ENCODE measurements at regions not wholly inside any gene's neighbourhood (a gene's known extent, or its start where the extent isn't known, plus 50 kb on each side); places are given as distances from the start of the nearest gene placed in this dataset.

DNA sequence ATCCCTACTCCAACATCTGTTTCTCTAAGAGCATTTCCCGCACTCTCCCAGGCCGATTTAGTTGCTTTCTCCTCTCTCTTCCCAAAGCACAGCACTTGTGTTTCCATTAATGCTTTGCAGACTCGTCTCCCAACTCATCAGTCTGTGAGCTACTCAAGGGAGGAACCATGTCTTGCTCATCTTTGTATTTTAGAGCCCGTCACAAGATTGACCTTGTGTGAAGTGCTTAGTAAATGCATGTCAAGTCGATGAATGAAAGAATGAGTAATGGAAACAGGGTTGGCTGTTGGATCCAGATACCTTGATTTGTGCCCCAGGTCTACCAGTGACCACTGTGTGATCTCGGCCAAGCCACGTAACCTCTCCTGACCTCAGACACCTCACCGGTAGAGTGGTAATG is 99.3 kb downstream of the KLF4 start:
- Histone ChIP-seq H3K4me3 (ENCODE audit: low read depth in 1 of 2, low read length in 1 of 2) (no peak overlapping the region), H3K27me3 (peaks cover 3% of the 10 kb centered on the region), H3K27ac (no peak overlapping the region), H3K9me3 (no peaks in the 10 kb centered on the region), H3K4me1 (ENCODE audit: control insufficient read depth in 1 of 2, insufficient read depth in 1 of 2, low read depth in 1 of 2, low read length in 1 of 2) (no peaks in the 10 kb centered on the region), H3K36me3 (no peaks in the 10 kb centered on the region)
- TF ChIP-seq, protein P1, sequence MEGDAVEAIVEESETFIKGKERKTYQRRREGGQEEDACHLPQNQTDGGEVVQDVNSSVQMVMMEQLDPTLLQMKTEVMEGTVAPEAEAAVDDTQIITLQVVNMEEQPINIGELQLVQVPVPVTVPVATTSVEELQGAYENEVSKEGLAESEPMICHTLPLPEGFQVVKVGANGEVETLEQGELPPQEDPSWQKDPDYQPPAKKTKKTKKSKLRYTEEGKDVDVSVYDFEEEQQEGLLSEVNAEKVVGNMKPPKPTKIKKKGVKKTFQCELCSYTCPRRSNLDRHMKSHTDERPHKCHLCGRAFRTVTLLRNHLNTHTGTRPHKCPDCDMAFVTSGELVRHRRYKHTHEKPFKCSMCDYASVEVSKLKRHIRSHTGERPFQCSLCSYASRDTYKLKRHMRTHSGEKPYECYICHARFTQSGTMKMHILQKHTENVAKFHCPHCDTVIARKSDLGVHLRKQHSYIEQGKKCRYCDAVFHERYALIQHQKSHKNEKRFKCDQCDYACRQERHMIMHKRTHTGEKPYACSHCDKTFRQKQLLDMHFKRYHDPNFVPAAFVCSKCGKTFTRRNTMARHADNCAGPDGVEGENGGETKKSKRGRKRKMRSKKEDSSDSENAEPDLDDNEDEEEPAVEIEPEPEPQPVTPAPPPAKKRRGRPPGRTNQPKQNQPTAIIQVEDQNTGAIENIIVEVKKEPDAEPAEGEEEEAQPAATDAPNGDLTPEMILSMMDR (IDR thresholded peaks at IDR 0.05), result no peak

DNA sequence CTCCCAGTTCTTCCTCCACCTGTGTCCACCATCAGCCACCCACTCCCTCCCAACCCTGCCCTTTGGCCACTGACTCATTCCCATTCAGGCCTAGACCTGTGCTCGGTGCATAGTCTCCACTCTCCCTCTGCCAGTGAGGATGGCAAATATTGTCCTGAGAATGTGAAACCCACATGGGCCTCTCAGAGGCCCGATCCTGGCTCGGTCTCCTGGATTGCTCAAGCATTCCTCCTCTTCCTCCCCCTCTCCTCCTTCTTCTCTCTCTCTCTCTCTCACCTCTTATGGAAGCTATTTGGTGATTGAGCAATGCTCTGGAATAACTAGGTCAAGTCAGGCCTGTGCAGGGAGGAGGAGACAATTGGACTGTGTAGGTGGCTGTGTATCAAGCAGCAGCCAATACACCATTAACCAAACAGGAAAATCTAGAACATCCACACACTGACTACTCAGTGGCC is 99.9 kb downstream of the KLF4 start:
- no peaks in the 10 kb centered on the region for H3K36me3 ChIP-seq
- no peaks in the 10 kb centered on the region for H3K4me1 ChIP-seq (ENCODE audit: control insufficient read depth in 1 of 2, insufficient read depth in 1 of 2, low read depth in 1 of 2, low read length in 1 of 2)
- H3K4me3 ChIP-seq (ENCODE audit: low read depth in 1 of 2, low read length in 1 of 2), result no peak overlapping the region
- no peak overlapping the region for H3K27ac ChIP-seq
- peaks cover 5% of the 10 kb centered on the region for H3K27me3 ChIP-seq
- H3K9me3 ChIP-seq, result no peaks in the 10 kb centered on the region
- TF ChIP-seq, protein P1 (IDR thresholded peaks at IDR 0.05), result no peak

DNA sequence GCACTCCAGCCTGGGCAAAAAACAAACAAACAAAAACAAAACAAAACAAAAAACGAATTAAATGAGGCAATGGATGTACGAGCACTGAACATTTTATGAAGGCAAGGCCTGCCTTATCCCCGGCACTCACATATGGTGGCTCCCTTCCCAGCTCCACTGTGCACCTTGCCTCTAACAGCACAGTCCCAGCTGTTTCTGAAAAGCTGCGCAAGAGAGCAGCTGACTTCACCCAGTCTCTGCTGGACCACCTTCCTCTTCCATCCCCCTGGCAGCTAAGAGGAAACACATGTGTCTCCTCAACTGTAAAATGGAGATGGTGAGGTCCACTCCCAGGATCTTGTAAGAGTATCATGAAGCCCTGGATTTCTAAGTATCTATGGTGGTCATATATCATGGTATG is 100.7 kb downstream of the KLF4 start:
- Histone ChIP-seq H3K9me3 (no peaks in the 10 kb centered on the region), H3K27me3 (peaks cover 12% of the 10 kb centered on the region), H3K4me1 (ENCODE audit: control insufficient read depth in 1 of 2, insufficient read depth in 1 of 2, low read depth in 1 of 2, low read length in 1 of 2) (no peaks in the 10 kb centered on the region), H3K36me3 (no peaks in the 10 kb centered on the region), H3K27ac (no peak overlapping the region), H3K4me3 (ENCODE audit: low read depth in 1 of 2, low read length in 1 of 2) (no peak overlapping the region)
- TF ChIP-seq, protein P1 (IDR thresholded peaks at IDR 0.05), result no peak

DNA sequence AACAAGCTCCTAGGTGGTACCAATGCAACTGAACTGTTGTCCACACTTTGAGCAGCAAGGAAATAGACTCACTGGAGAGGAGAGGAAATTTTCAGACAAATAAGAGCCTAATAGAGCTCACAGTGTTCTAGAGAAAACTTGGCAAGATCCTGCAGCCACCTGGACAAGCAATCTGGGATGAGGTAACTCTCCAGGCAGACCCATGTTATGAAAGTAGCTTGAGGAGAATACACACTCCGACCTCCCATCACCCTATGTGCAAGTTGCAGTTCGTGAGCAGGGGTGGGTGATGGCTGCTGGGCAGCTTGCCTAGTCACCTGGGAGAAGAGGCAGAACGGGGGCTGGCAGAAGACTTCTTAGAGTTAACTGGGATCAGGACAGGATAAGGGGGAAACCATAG is 102.2 kb downstream of the KLF4 start:
- no peak overlapping the region for H3K4me3 ChIP-seq (ENCODE audit: low read depth in 1 of 2, low read length in 1 of 2)
- TF ChIP-seq, protein P1 (IDR thresholded peaks at IDR 0.05), result no peak
- no peak overlapping the region for H3K27ac ChIP-seq
- peaks cover 17% of the 10 kb centered on the region for H3K27me3 ChIP-seq
- no peaks in the 10 kb centered on the region for H3K36me3 ChIP-seq
- no peaks in the 10 kb centered on the region for H3K9me3 ChIP-seq
- no peaks in the 10 kb centered on the region for H3K4me1 ChIP-seq (ENCODE audit: control insufficient read depth in 1 of 2, insufficient read depth in 1 of 2, low read depth in 1 of 2, low read length in 1 of 2)

DNA sequence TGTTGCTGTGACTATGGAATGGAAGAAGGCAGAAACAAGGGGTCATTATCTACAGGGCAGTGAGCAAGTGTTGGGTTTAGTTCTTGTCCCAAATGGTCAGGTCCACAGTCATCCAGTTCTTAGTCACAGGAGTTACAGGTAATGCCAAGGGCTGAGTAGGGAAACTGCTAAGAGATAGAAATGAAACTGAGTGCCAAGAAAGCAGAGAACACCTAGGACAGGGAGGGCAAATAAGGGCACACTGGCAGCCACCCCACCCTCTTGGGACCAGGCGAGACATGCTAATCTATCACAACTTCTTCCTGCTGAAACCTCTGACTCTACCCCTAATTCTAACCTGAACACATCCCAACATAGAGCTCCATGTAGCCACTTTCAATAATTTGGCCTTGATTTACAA is 103.2 kb downstream of the KLF4 start:
- TF ChIP-seq, protein P1 (IDR thresholded peaks at IDR 0.05), result no peak
- no peak overlapping the region for H3K4me3 ChIP-seq (ENCODE audit: low read depth in 1 of 2, low read length in 1 of 2)
- H3K27ac ChIP-seq, result no peak overlapping the region
- no peaks in the 10 kb centered on the region for H3K36me3 ChIP-seq
- H3K9me3 ChIP-seq, result no peaks in the 10 kb centered on the region
- no peaks in the 10 kb centered on the region for H3K4me1 ChIP-seq (ENCODE audit: control insufficient read depth in 1 of 2, insufficient read depth in 1 of 2, low read depth in 1 of 2, low read length in 1 of 2)
- H3K27me3 ChIP-seq, result peaks cover 13% of the 10 kb centered on the region
